ENCODE measurements at regions not wholly inside any gene's neighbourhood (a gene's known extent, or its start where the extent isn't known, plus 50 kb on each side); places are given as distances from the start of the nearest gene placed in this dataset.

DNA sequence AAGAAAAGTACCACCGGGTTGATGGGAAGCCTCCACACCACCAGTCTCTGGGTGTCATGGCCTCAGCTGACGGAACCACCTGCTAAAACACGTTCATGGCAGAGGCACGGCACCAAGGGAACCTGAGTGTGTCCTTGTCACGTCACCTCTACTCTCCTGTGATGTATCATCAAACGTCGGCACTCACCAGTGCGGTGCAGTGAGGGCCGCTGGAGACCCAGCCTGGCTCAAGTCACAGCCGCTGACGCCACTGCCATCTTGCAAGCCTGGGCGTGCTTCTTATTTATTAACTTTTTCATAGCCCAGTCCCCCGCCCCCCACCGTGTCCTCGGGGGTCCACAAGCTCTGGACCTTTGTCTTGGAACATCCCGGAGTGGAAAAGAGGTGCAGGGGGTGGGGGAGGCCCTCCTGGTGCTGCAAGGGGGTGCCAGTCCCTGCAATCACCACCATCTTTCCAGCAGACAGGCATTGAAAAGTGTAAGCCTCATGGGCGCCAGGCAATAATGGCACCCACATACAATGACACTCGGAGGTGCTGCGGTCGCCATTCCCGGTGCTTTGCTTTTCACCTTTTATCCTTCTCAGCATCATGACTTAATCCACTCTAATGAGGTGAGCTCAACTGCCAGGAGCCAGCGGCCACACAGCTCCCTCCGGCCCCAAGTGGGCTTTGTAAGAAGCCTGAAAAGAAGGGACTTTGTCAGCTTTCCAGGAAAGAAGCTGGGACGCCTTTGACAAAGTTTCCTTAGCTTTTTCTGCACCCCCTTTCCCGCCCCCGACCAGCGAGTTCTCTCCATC, 202.3 kb upstream of the IRX1 start:
- Histone ChIP-seq H4K20me1 (ENCODE audit: low read length) (no peaks in the 10 kb centered on the region), H3K27me3 (ENCODE audit: low read length) (no peaks in the 10 kb centered on the region), H3K79me2 (ENCODE audit: low read length) (no peaks in the 10 kb centered on the region), H3K36me3 (ENCODE audit: low read depth, low read length) (no peaks in the 10 kb centered on the region), H2AFZ (ENCODE audit: low read length) (no peak overlapping the region), H3K9ac (ENCODE audit: low read length) (no peak overlapping the region), H3K9me2 (replicated peaks; ENCODE audit: low read length) (no peaks in the 10 kb centered on the region), H3K9me3 (ENCODE audit: low read length) (0 out of 2 replicates have a peak, but pooled peaks cover 4% of the 10 kb centered on the region), H3K4me1 (ENCODE audit: insufficient read depth, low read length) (no peaks in the 10 kb centered on the region), H3K27ac (ENCODE audit: low read length) (no peak overlapping the region), H3F3A (ENCODE audit: low read length, unreplicated experiment) (no peaks in the 10 kb centered on the region), H3K4me2 (ENCODE audit: low read length) (no peak overlapping the region), H3K4me3 (ENCODE audit: low read length) (no peak overlapping the region)
- TF ChIP-seq EZH2 (IDR thresholded peaks at IDR 0.05; ENCODE audit: low read length, unreplicated experiment) (no peak), EZH2phosphoT487 (IDR thresholded peaks at IDR 0.05; ENCODE audit: borderline replicate concordance, low read length) (no peak)
- TF ChIP-seq, protein P1, sequence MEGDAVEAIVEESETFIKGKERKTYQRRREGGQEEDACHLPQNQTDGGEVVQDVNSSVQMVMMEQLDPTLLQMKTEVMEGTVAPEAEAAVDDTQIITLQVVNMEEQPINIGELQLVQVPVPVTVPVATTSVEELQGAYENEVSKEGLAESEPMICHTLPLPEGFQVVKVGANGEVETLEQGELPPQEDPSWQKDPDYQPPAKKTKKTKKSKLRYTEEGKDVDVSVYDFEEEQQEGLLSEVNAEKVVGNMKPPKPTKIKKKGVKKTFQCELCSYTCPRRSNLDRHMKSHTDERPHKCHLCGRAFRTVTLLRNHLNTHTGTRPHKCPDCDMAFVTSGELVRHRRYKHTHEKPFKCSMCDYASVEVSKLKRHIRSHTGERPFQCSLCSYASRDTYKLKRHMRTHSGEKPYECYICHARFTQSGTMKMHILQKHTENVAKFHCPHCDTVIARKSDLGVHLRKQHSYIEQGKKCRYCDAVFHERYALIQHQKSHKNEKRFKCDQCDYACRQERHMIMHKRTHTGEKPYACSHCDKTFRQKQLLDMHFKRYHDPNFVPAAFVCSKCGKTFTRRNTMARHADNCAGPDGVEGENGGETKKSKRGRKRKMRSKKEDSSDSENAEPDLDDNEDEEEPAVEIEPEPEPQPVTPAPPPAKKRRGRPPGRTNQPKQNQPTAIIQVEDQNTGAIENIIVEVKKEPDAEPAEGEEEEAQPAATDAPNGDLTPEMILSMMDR (conservative IDR thresholded peaks at IDR 0.05; ENCODE audit: low read depth, low read length) = no peak
- intact Hi-C loops (cut with micrococcal nuclease) = no loop called here
- DNase-seq (no peak), ATAC-seq (no peak)
- BruUV-seq (replicated peaks) = no TSS peak
- CTCF ChIA-PET = no interaction called here
- POLR2A ChIA-PET (ENCODE audit: unreplicated experiment) = no interaction called here

DNA sequence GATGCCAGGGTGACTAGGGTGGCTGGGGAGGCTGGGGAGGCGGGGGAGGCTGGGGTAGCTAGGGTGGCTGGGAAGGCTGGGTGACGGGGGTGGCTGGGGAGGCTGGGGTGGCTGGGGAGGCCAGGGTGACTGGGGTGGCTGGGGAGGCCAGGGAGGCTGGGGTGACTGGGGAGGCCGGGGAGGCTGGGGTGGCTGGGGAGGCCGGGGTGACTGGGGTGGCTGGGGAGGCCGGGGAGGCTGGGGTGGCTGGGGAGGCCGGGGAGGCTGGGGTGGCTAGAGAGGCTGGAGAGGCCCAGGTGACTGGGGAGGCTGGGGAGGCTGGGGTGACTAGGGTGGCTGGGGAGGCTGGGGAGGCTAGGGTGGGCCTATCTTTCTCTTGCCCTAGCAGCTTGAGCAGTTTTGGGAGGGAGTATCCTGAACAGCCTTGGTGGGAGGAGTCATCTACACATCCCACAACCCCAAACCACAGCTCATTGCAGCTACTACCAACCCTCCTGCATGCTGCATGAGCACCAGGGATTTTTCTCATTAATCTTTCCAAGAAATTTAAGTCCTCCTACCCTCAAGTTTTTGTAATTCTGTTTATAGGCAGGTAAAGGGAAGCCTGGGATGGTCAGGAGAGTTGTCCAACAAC, 203.2 kb upstream of the IRX1 start:
- no TSS peak for BruUV-seq (replicated peaks)
- CTCF ChIA-PET = no interaction called here
- intact Hi-C loops (cut with micrococcal nuclease) = no loop called here
- TF ChIP-seq EZH2 (IDR thresholded peaks at IDR 0.05; ENCODE audit: low read length, unreplicated experiment) (no peak), EZH2phosphoT487 (IDR thresholded peaks at IDR 0.05; ENCODE audit: borderline replicate concordance, low read length) (no peak)
- TF ChIP-seq, protein P1 (conservative IDR thresholded peaks at IDR 0.05; ENCODE audit: low read depth, low read length) = no peak
- no peaks in the 10 kb centered on the region for H4K20me1 ChIP-seq (ENCODE audit: low read length)
- ATAC-seq (no peak), DNase-seq (no peak)
- no peak overlapping the region for H3K4me3 ChIP-seq (ENCODE audit: low read length)
- no peak overlapping the region for H2AFZ ChIP-seq (ENCODE audit: low read length)
- no peaks in the 10 kb centered on the region for H3F3A ChIP-seq (ENCODE audit: low read length, unreplicated experiment)
- no peaks in the 10 kb centered on the region for H3K9me3 ChIP-seq (ENCODE audit: low read length)
- no peak overlapping the region for H3K4me2 ChIP-seq (ENCODE audit: low read length)
- H3K9ac ChIP-seq (ENCODE audit: low read length) = no peak overlapping the region
- H3K9me2 ChIP-seq (replicated peaks; ENCODE audit: low read length) = no peaks in the 10 kb centered on the region
- no peaks in the 10 kb centered on the region for H3K27me3 ChIP-seq (ENCODE audit: low read length)
- POLR2A ChIA-PET (ENCODE audit: unreplicated experiment) = no interaction called here
- H3K4me1 ChIP-seq (ENCODE audit: insufficient read depth, low read length) = no peaks in the 10 kb centered on the region
- no peaks in the 10 kb centered on the region for H3K79me2 ChIP-seq (ENCODE audit: low read length)
- H3K36me3 ChIP-seq (ENCODE audit: low read depth, low read length) = no peaks in the 10 kb centered on the region
- no peak overlapping the region for H3K27ac ChIP-seq (ENCODE audit: low read length)

DNA sequence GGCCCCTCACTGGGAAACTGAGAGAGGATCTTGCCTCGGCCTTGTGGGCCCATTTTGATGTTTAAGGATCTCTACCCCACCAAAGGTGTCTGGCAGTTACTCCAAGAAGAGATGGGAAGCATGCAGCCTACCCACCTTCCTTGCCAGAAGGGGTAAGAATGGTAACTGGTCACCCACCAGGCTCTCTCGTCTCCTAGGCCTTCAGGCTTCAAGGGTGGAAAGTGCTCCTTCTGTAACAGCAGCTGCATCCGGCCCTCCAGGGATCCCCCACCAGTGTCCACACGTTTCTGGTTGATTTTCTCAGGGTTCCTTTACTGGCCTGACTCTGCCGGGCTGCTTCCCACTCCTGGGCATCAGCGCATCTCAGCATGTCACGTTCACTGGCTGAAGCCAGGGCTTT, 204.4 kb upstream of the IRX1 start:
- TF ChIP-seq, protein P1 (conservative IDR thresholded peaks at IDR 0.05; ENCODE audit: low read depth, low read length) = no peak
- TF ChIP-seq EZH2phosphoT487 (IDR thresholded peaks at IDR 0.05; ENCODE audit: borderline replicate concordance, low read length) (no peak), EZH2 (IDR thresholded peaks at IDR 0.05; ENCODE audit: low read length, unreplicated experiment) (no peak)
- POLR2A ChIA-PET (ENCODE audit: unreplicated experiment) = no interaction called here
- ATAC-seq = no peak
- H3K4me3 ChIP-seq (ENCODE audit: low read length) = no peak overlapping the region
- intact Hi-C loops (cut with micrococcal nuclease) = no loop called here
- H3F3A ChIP-seq (ENCODE audit: low read length, unreplicated experiment) = no peaks in the 10 kb centered on the region
- no peaks in the 10 kb centered on the region for H3K9me2 ChIP-seq (replicated peaks; ENCODE audit: low read length)
- H3K36me3 ChIP-seq (ENCODE audit: low read depth, low read length) = no peaks in the 10 kb centered on the region
- CTCF ChIA-PET = no interaction called here
- no peak overlapping the region for H3K9ac ChIP-seq (ENCODE audit: low read length)
- H2AFZ ChIP-seq (ENCODE audit: low read length) = no peak overlapping the region
- no peaks in the 10 kb centered on the region for H3K9me3 ChIP-seq (ENCODE audit: low read length)
- no peaks in the 10 kb centered on the region for H3K27me3 ChIP-seq (ENCODE audit: low read length)
- H3K79me2 ChIP-seq (ENCODE audit: low read length) = no peaks in the 10 kb centered on the region
- H3K4me1 ChIP-seq (ENCODE audit: insufficient read depth, low read length) = no peaks in the 10 kb centered on the region
- H4K20me1 ChIP-seq (ENCODE audit: low read length) = no peaks in the 10 kb centered on the region
- no peak for DNase-seq
- no peak overlapping the region for H3K27ac ChIP-seq (ENCODE audit: low read length)
- no TSS peak for BruUV-seq (replicated peaks)
- H3K4me2 ChIP-seq (ENCODE audit: low read length) = no peak overlapping the region
